ENCODE measurements at regions not wholly inside any gene's neighbourhood (a gene's known extent, or its start where the extent isn't known, plus 50 kb on each side); places are given as distances from the start of the nearest gene placed in this dataset.

DNA sequence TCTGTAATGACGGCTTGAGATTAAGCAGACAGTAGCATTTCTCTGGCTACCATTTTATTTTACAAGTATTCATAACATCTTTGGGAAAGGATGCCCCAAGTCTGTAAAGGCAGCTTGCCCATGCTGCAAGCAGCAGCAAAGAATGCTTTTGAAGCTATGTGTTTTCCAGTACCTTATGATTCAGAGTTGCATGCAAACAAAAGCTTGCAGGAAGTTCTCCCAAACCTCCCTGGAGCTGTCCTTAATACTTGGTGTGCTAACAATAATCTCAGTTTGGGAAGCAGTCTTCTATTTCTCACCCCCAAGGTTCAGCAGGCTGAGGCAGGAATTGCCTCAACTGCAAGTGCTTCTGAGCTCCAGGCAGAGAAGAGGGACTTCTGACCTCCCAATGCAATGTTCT, 60.8 kb downstream of the CCNA1 start:
- TF ChIP-seq CTCF (IDR thresholded peaks at IDR 0.05) (no peak), POLR2AphosphoS5 (IDR thresholded peaks at IDR 0.05) (no peak), POLR2A (IDR thresholded peaks at IDR 0.05) (no peak)
